Esophagus squamous epithelium (tissue), 4 donors: ENCODE measurements at regions not wholly inside any gene's neighbourhood (a gene's known extent, or its start where the extent isn't known, plus 50 kb on each side); places are given as distances from the start of the nearest gene placed in this dataset.
A peak's percentile ranks its signal among the peaks of the same experiment; 100 is the strongest.

Experiments used
- CTCF ChIP-seq, 6 experiments: fragments of 450-650 bp in 4 of 6; fragments of 200-600 bp in 2 of 6; sonication (generic) in 2 of 6; IDR thresholded peaks; one replicate each; pipeline ENCODE4 v1.5.1; 2016 to 2019; ENCODE audit warnings: antibody characterized with exemption in 6 of 6, mild to moderate bottlenecking in 4 of 6, moderate library complexity in 4 of 6
- POLR2A ChIP-seq, 4 donors: fragments of 450-650 bp; IDR thresholded peaks; one replicate each; pipeline ENCODE4 v1.6.1; 2017; ENCODE audit warnings: antibody characterized with exemption in 4 of 4, mild to moderate bottlenecking in 4 of 4, moderate library complexity in 3 of 4

GRCh38 chr2:181312515-181312927, 144.7 kb upstream of the ITGA4 start:
- TF ChIP-seq CTCF (IDR thresholded peaks at IDR 0.05): no peak
- peak in 1 of 4 donors; percentile 7 for TF ChIP-seq POLR2A (IDR thresholded peaks at IDR 0.05)
